Glutamatergic neuron (in vitro differentiated cells): ENCODE measurements at regions not wholly inside any gene's neighbourhood (a gene's known extent, or its start where the extent isn't known, plus 50 kb on each side); places are given as distances from the start of the nearest gene placed in this dataset.

Experiments used
- DNase-seq: peaks from one replicate; pipeline ENCODE4 v3.0.0; 2022
- H3K27ac Mint-ChIP-seq: one replicate; pipeline ENCODE4 v1.8.0; 2020; ENCODE audit warnings: mild to moderate bottlenecking, mixed read lengths, inconsistent platforms; ENCODE audit not compliant: unreplicated experiment
- H3K27me3 Mint-ChIP-seq: one replicate; pipeline ENCODE4 v1.8.0; 2020; ENCODE audit warnings: mild to moderate bottlenecking, moderate library complexity, mixed read lengths, inconsistent platforms; ENCODE audit not compliant: unreplicated experiment
- H3K36me3 Mint-ChIP-seq: one replicate; pipeline ENCODE4 v1.8.0; 2020; ENCODE audit warnings: mild to moderate bottlenecking, mixed read lengths, inconsistent platforms; ENCODE audit not compliant: unreplicated experiment
- H3K4me1 Mint-ChIP-seq: one replicate; pipeline ENCODE4 v1.8.0; 2020; ENCODE audit warnings: mild to moderate bottlenecking, low read depth, mixed read lengths, inconsistent platforms; ENCODE audit not compliant: unreplicated experiment
- H3K4me3 Mint-ChIP-seq: one replicate; pipeline ENCODE4 v1.8.0; 2020; ENCODE audit warnings: mild to moderate bottlenecking, mixed read lengths, inconsistent platforms; ENCODE audit not compliant: unreplicated experiment
- H3K9me3 Mint-ChIP-seq: one replicate; pipeline ENCODE4 v1.8.0; 2020; ENCODE audit warnings: mild to moderate bottlenecking, moderate library complexity, mixed read lengths, inconsistent platforms; ENCODE audit not compliant: unreplicated experiment
- CTCF ChIP-seq: fragments of 200-600 bp; sonication (generic); IDR thresholded peaks from one replicate; pipeline ENCODE4 v1.5.0; 2021; ENCODE audit not compliant: partially characterized antibody, unreplicated experiment

GRCh38 chr10:55410415-55410885 lies 609.4 kb upstream of the PCDH15 start:
- H3K27ac Mint-ChIP-seq: peak overlapping the region; percentile 97
- peak; percentile 46 for DNase-seq
- no peak for TF ChIP-seq CTCF
- no peak overlapping the region for H3K4me3 Mint-ChIP-seq
- no peaks in the 10 kb centered on the region for H3K36me3 Mint-ChIP-seq
- H3K4me1 Mint-ChIP-seq: no peaks in the 10 kb centered on the region
- no peaks in the 10 kb centered on the region for H3K9me3 Mint-ChIP-seq
- no peaks in the 10 kb centered on the region for H3K27me3 Mint-ChIP-seq

GRCh38 chr10:55404094-55404493 lies 603.1 kb upstream of the PCDH15 start:
- Mint-ChIP-seq H3K4me3 (no peak overlapping the region), H3K36me3 (no peaks in the 10 kb centered on the region)

GRCh38 chr10:55400075-55400849 lies 599.2 kb upstream of the PCDH15 start:
- Mint-ChIP-seq H3K9me3 (no peaks in the 10 kb centered on the region), H3K4me3 (no peak overlapping the region), H3K36me3 (no peaks in the 10 kb centered on the region), H3K4me1 (no peaks in the 10 kb centered on the region), H3K27me3 (no peaks in the 10 kb centered on the region), H3K27ac (no peak overlapping the region)
- DNase-seq: no peak
- TF ChIP-seq CTCF: no peak

More at GRCh38 chr10:55404094-55404493, 603.1 kb upstream of the PCDH15 start:
- H3K4me1 Mint-ChIP-seq: no peaks in the 10 kb centered on the region
- no peaks in the 10 kb centered on the region for H3K27me3 Mint-ChIP-seq
- H3K27ac Mint-ChIP-seq: no peak overlapping the region
- TF ChIP-seq CTCF: no peak
- H3K9me3 Mint-ChIP-seq: no peaks in the 10 kb centered on the region
- DNase-seq: no peak

GRCh38 chr10:55398497-55398882 lies 597.5 kb upstream of the PCDH15 start:
- peaks cover 3% of the 10 kb centered on the region for H3K9me3 Mint-ChIP-seq
- no peaks in the 10 kb centered on the region for H3K36me3 Mint-ChIP-seq
- DNase-seq: no peak
- H3K4me3 Mint-ChIP-seq: no peak overlapping the region
- no peak for TF ChIP-seq CTCF
- H3K27ac Mint-ChIP-seq: no peak overlapping the region
- peaks cover 2% of the 10 kb centered on the region for H3K4me1 Mint-ChIP-seq
- peaks cover 2% of the 10 kb centered on the region for H3K27me3 Mint-ChIP-seq

GRCh38 chr10:55397777-55398496 lies 596.9 kb upstream of the PCDH15 start:
- no peak for DNase-seq
- no peak overlapping the region for H3K4me3 Mint-ChIP-seq
- H3K9me3 Mint-ChIP-seq: peaks cover 3% of the 10 kb centered on the region
- peaks cover 2% of the 10 kb centered on the region for H3K4me1 Mint-ChIP-seq
- no peaks in the 10 kb centered on the region for H3K36me3 Mint-ChIP-seq
- no peak for TF ChIP-seq CTCF
- H3K27me3 Mint-ChIP-seq: peaks cover 2% of the 10 kb centered on the region
- H3K27ac Mint-ChIP-seq: no peak overlapping the region
